ENCODE measurements at regions not wholly inside any gene's neighbourhood (a gene's known extent, or its start where the extent isn't known, plus 50 kb on each side); places are given as distances from the start of the nearest gene placed in this dataset.

DNA sequence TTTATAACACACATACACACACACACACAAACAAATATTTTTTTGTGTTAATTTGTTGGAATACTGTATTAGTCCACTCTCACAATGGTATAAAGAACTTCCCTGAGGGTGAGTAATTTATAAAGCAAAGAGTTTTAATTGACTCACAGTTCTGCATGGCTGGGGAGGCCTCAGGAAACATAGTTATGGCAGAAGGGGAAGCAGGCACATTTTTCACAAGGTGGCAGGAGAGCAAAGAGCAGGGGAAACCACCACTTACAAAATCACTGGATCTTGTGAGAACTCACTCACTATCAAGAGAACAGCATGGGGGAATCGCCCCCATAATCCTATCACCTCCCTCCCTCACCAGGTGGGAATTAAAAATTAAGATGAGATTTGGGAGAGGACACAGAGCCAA, 205.4 kb upstream of the PTPRD start:
- TF ChIP-seq TCF7L2 (IDR thresholded peaks at IDR 0.05; ENCODE audit: low read depth, low read length) (no peak), POLR2AphosphoS5 (IDR thresholded peaks at IDR 0.05; ENCODE audit: low read depth, low read length) (no peak), SIN3A (IDR thresholded peaks at IDR 0.05; ENCODE audit: borderline replicate concordance, insufficient read depth, low read depth, low read length) (no peak)
- TF ChIP-seq, protein P1, sequence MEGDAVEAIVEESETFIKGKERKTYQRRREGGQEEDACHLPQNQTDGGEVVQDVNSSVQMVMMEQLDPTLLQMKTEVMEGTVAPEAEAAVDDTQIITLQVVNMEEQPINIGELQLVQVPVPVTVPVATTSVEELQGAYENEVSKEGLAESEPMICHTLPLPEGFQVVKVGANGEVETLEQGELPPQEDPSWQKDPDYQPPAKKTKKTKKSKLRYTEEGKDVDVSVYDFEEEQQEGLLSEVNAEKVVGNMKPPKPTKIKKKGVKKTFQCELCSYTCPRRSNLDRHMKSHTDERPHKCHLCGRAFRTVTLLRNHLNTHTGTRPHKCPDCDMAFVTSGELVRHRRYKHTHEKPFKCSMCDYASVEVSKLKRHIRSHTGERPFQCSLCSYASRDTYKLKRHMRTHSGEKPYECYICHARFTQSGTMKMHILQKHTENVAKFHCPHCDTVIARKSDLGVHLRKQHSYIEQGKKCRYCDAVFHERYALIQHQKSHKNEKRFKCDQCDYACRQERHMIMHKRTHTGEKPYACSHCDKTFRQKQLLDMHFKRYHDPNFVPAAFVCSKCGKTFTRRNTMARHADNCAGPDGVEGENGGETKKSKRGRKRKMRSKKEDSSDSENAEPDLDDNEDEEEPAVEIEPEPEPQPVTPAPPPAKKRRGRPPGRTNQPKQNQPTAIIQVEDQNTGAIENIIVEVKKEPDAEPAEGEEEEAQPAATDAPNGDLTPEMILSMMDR (IDR thresholded peaks at IDR 0.05) = no peak
- TF ChIP-seq, protein P2, sequence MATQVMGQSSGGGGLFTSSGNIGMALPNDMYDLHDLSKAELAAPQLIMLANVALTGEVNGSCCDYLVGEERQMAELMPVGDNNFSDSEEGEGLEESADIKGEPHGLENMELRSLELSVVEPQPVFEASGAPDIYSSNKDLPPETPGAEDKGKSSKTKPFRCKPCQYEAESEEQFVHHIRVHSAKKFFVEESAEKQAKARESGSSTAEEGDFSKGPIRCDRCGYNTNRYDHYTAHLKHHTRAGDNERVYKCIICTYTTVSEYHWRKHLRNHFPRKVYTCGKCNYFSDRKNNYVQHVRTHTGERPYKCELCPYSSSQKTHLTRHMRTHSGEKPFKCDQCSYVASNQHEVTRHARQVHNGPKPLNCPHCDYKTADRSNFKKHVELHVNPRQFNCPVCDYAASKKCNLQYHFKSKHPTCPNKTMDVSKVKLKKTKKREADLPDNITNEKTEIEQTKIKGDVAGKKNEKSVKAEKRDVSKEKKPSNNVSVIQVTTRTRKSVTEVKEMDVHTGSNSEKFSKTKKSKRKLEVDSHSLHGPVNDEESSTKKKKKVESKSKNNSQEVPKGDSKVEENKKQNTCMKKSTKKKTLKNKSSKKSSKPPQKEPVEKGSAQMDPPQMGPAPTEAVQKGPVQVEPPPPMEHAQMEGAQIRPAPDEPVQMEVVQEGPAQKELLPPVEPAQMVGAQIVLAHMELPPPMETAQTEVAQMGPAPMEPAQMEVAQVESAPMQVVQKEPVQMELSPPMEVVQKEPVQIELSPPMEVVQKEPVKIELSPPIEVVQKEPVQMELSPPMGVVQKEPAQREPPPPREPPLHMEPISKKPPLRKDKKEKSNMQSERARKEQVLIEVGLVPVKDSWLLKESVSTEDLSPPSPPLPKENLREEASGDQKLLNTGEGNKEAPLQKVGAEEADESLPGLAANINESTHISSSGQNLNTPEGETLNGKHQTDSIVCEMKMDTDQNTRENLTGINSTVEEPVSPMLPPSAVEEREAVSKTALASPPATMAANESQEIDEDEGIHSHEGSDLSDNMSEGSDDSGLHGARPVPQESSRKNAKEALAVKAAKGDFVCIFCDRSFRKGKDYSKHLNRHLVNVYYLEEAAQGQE (IDR thresholded peaks at IDR 0.05; ENCODE audit: insufficient read depth in 1 of 2, low read depth in 2 of 2, low read length in 1 of 2) = no peak
- DNase-seq (ENCODE audit: low read depth, low spot score) = no peak
- ATAC-seq = no peak
- no peaks in the 10 kb centered on the region for H3K36me3 ChIP-seq (ENCODE audit: control insufficient read depth, insufficient read depth, low read length)
- H3K27me3 ChIP-seq (ENCODE audit: control insufficient read depth, insufficient read depth, low read length) = no peaks in the 10 kb centered on the region
- intact Hi-C loops (cut with micrococcal nuclease; ENCODE audit: unreplicated experiment) (no loop called here), in situ Hi-C loops (cut with HindIII; ENCODE audit: low pct_unique_long_range_greater_than_20kb, low sequenced_read_pairs) (no loop called here)
- no peaks in the 10 kb centered on the region for H3K9me3 ChIP-seq (ENCODE audit: control insufficient read depth, insufficient read depth, low read depth, low read length)
- no peak overlapping the region for H3K4me3 ChIP-seq (ENCODE audit: low read depth in 2 of 2, low read length in 2 of 2)
- no TSS peak for BruUV-seq (replicated peaks)
- no peak overlapping the region for H3K27ac ChIP-seq (ENCODE audit: low read length)
- H3K4me1 ChIP-seq (ENCODE audit: control insufficient read depth, insufficient read depth, low read length) = no peaks in the 10 kb centered on the region
- ChIA-PET POLR2A (no interaction called here), CTCF (no interaction called here)

DNA sequence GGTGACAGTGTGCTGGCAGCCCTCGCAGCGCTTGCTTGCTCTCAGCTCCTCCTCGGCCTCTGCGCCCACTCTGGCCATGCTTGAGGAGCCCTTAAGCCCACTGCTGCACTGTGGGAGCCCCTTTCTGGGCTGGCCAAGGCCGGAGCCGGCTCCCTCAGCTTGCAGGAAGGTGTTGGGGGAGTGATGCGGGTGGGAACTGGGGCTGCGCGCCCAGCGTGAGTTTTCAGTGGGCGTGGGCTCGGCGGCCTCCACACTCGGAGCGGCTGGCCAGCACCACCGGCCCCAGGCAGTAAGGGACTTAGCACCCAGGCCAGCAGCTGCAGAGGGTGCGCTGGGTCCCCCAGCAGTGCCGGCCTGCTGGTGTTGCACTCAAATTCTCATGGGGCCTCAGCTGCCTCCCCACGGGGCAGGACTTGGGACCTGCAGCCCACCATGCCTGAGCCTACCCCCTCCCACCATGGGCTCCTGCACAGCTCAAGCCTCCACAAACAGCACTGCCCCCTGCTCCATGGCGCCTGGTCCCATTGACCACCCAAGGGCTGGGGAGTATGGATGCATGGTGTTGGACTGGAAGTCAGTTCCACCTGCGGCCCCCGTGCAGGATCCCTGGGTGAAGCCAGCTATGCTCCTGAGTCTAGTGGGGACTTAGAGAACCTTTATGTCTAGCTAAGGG, 223.1 kb upstream of the PTPRD start:
- no TSS peak for BruUV-seq (replicated peaks)
- Histone ChIP-seq H3K4me3 (ENCODE audit: low read depth in 2 of 2, low read length in 2 of 2) (no peak overlapping the region), H3K27ac (ENCODE audit: low read length) (no peak overlapping the region), H3K4me1 (ENCODE audit: control insufficient read depth, insufficient read depth, low read length) (no peaks in the 10 kb centered on the region), H3K9me3 (ENCODE audit: control insufficient read depth, insufficient read depth, low read depth, low read length) (no peaks in the 10 kb centered on the region), H3K36me3 (ENCODE audit: control insufficient read depth, insufficient read depth, low read length) (no peaks in the 10 kb centered on the region), H3K27me3 (ENCODE audit: control insufficient read depth, insufficient read depth, low read length) (no peaks in the 10 kb centered on the region)
- POLR2A ChIA-PET = no interaction called here
- CTCF ChIA-PET = no interaction called here
- TF ChIP-seq, protein P2 (IDR thresholded peaks at IDR 0.05; ENCODE audit: insufficient read depth in 1 of 2, low read depth in 2 of 2, low read length in 1 of 2) = no peak
- no peak for TF ChIP-seq TCF7L2 (IDR thresholded peaks at IDR 0.05; ENCODE audit: low read depth, low read length)
- no peak for TF ChIP-seq POLR2AphosphoS5 (IDR thresholded peaks at IDR 0.05; ENCODE audit: low read depth, low read length)
- TF ChIP-seq, protein P1 (IDR thresholded peaks at IDR 0.05) = no peak
- no peak for TF ChIP-seq SIN3A (IDR thresholded peaks at IDR 0.05; ENCODE audit: borderline replicate concordance, insufficient read depth, low read depth, low read length)
- in situ Hi-C loops (cut with HindIII; ENCODE audit: low pct_unique_long_range_greater_than_20kb, low sequenced_read_pairs) = no loop called here
- DNase-seq (ENCODE audit: low read depth, low spot score) = no peak
- intact Hi-C loops (cut with micrococcal nuclease; ENCODE audit: unreplicated experiment) = no loop called here
- no peak for ATAC-seq

Data from Panc1 (cell line).